LNCAP (cell line): ENCODE measurements at regions not wholly inside any gene's neighbourhood (a gene's known extent, or its start where the extent isn't known, plus 50 kb on each side); places are given as distances from the start of the nearest gene placed in this dataset.
A peak's percentile ranks its signal among the peaks of the same experiment; 100 is the strongest.

ENCODE experiments used
- CTCF ChIP-seq: fragments of 450-650 bp; IDR thresholded peaks from 2 replicates; pipeline ENCODE4 v1.5.1; 2017; ENCODE audit warnings: mild to moderate bottlenecking

DNA sequence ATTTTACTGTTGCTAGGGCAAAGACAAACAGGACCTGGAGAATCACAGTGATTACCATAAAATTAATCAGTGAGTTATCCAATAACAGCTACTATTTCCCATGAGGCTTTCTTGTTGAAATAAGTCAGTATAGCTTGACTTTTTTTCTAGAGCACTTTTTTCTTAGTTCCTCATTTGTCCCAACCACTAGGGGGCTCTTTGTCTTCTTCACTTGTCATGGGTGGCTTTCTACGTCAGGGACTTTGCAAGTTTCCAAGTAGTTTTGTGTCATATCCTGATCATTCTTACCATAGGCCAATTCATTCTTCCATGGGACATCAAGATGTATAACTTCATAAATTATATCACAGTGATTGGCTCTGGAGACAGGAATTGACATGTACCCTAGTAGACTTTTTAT is 1019.6 kb upstream of the PIK3C3 start:
- peak; percentile 64 for TF ChIP-seq CTCF

- TF ChIP-seq CTCF, result no peak
Measured at GRCh38 chr18:40932862-40933261, 1022.2 kb upstream of the PIK3C3 start.

DNA sequence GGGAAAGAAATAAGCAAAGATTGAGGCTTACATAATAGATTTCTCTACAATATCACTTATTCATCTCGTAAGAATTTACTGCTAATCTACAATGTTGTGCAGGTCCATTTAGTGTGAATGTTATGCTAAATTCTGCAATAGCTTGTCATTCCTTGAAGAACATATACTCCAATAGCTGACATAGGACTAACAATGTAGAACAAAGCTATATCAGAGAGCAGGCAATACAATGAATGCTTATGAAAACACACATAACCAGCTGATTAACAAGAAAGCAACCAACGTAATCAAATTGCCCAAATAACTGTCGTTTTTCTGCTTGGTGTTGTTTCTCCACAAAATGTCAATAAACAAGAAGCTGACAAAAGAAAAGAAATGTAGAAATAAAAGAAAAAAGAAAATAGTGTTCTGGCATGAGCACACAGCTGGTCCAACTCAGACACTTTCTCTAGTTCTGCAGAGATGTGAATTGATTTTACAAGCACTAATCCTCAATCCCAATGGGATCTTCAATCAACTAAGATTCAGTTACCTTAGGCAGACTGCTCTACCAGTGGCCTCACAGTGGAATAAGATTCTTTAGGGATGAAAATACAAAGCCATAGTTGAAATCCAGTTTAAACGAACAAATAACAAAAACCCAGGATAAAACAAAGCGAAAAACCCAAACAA is 1024.7 kb upstream of the PIK3C3 start:
- TF ChIP-seq CTCF, result no peak

- TF ChIP-seq CTCF, result no peak
Measured at GRCh38 chr18:40929399-40929798, 1025.6 kb upstream of the PIK3C3 start.

DNA sequence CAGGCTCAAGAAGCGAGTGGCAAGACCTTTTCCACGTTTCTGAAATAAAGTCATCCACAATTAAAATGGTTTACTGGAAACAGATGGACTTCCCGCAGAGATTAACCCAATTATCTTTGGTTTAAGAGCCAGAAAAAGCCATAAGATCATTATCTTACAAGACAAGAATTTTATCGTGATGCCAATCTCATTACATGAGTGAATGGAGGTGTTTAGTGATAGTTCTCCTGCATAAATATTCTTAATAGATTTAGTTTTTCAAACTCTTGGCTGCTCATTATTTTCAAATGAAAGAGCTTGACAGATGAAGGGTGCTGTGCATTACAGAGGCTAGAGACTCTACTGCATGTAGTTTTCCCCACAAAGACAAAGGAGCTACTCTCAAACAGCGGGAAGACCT is 1028.4 kb upstream of the PIK3C3 start:
- no peak for TF ChIP-seq CTCF

GRCh38 chr18:40925071-40925541 is 1029.9 kb upstream of the PIK3C3 start:
- TF ChIP-seq CTCF, result no peak

DNA sequence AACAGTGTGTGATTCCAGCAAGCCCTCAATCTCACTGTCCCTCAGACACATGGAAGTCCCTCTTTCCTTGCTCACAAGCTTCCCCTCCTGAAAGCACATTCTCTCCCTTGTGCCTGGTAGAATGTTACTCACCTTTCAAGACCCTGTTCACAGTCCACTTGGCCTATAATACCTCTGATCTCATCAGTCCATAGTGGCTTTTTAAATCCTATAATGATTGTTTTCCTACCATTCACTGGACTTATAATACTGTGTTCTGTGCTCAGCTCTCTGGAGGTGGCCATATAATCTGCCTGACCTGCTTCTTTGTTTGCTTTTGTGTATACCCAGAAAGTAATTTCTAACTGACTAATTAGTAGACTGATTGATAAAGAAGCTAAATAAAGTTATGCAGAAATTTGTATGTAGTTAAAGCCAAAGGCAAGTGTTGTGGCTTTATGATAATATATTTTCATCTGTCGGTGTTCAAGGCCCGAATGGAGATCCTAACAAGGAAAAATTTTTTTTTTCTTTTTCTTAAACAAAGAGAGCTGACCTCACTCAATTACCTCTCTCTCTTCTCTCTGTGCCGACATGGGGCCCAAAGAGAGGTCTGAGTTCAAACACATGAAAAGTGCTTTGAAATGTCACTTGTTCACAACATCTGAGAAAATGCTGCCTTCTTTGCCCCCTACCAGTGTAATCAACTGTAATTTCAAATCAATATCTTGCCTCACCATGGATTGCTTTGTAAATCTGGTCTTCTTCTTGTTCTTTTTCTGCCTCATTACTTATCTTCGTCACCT is 1033.0 kb upstream of the PIK3C3 start:
- no peak for TF ChIP-seq CTCF
